Esophagus muscularis mucosa (tissue), 4 donors: ENCODE measurements at regions not wholly inside any gene's neighbourhood (a gene's known extent, or its start where the extent isn't known, plus 50 kb on each side); places are given as distances from the start of the nearest gene placed in this dataset.

Source experiments
- DNase-seq: peaks from one replicate; pipeline ENCODE4 v3.0.0-alpha.2; 2017; ENCODE audit errors: extremely low spot score
- H3K27ac ChIP-seq, 4 donors: fragments of 200-600 bp; sonication (generic); replicated peaks in 1 of 4; 1 replicate in 3 of 4; 2 replicates in 1 of 4; pipeline ENCODE4 v1.5.1; 2016 to 2019; ENCODE audit warnings: mild to moderate bottlenecking in 1 of 4
- H3K27me3 ChIP-seq, 4 donors: fragments of 200-600 bp; sonication (generic); one replicate each; pipeline versions ENCODE4 v1.5.1 to v1.6.0; 2016 to 2019
- H3K36me3 ChIP-seq, 4 donors: fragments of 200-600 bp; sonication (generic); one replicate each; pipeline ENCODE4 v1.5.1; 2016 to 2019
- H3K4me1 ChIP-seq, 4 donors: fragments of 200-600 bp; sonication (generic); one replicate each; pipeline ENCODE4 v1.5.1; 2016 to 2019
- H3K4me3 ChIP-seq, 4 donors: fragments of 200-600 bp; sonication (generic); 1 replicate in 2 of 4; 2 replicates in 2 of 4; pipeline ENCODE4 v1.5.1; 2016 to 2019; ENCODE audit warnings: mild to moderate bottlenecking in 4 of 4, moderate library complexity in 1 of 4
- H3K9me3 ChIP-seq, 4 donors: fragments of 200-600 bp; sonication (generic); 1 replicate in 3 of 4; 2 replicates in 1 of 4; pipeline ENCODE4 v1.5.1; 2016 to 2019
- CTCF ChIP-seq, 3 experiments: fragments of 200-600 bp in 2 of 3; fragments of 450-650 bp in 1 of 3; sonication (generic) in 2 of 3; IDR thresholded peaks; one replicate each; pipeline ENCODE4 v1.5.1; 2017 to 2019; ENCODE audit warnings: antibody characterized with exemption in 3 of 3, mild to moderate bottlenecking in 2 of 3, moderate library complexity in 1 of 3
- EP300 ChIP-seq: sonication (generic); formaldehyde crosslinking; IDR thresholded peaks from one replicate; pipeline ENCODE4 v1.6.1; 2017; ENCODE audit warnings: antibody characterized with exemption
- POLR2A ChIP-seq: fragments of 450-650 bp; IDR thresholded peaks from one replicate; pipeline ENCODE4 v1.6.1; 2017; ENCODE audit warnings: antibody characterized with exemption, moderate library complexity, mild to moderate bottlenecking, low read depth
- POLR2AphosphoS5 ChIP-seq, 2 donors: sonication (generic); formaldehyde crosslinking; IDR thresholded peaks; one replicate each; pipeline ENCODE4 v1.6.1; 2017; ENCODE audit warnings: antibody characterized with exemption in 2 of 2
- WGBS: methylation state at CpG from one replicate; pipeline ENCODE4 v1.1.5; 2018; 5-methylcytosine and 5-hydroxymethylcytosine counted together
- intact Hi-C: fragments of 100-400 bp; cut with DNase I; formaldehyde crosslinking; loops from one replicate; pipeline ENCODE4 v1.15.1; 2023

GRCh38 chr5:74457876-74458275 lies 182.7 kb downstream of the ENC1 start:
- DNase-seq, result no peak
- Histone ChIP-seq H3K4me1 (no peaks in the 10 kb centered on the region), H3K36me3 (no peaks in the 10 kb centered on the region), H3K27me3 (no peaks in the 10 kb centered on the region), H3K4me3 (no peak overlapping the region), H3K9me3 (no peaks in the 10 kb centered on the region), H3K27ac (no peak overlapping the region)
- intact Hi-C loops, result no loop called here
- TF ChIP-seq POLR2AphosphoS5 (IDR thresholded peaks at IDR 0.05) (no peak), CTCF (IDR thresholded peaks at IDR 0.05) (no peak), EP300 (no peak), POLR2A (no peak)

- intact Hi-C loops, result no loop called here
- 79% methylated on average over 7 of the region's 7 CpGs for whole genome bisulfite sequencing
Observed at GRCh38 chr5:74454263-74455030, 186.1 kb downstream of the ENC1 start.

GRCh38 chr5:74452856-74453255 lies 187.7 kb downstream of the ENC1 start:
- intact Hi-C loops, result no loop called here
- Histone ChIP-seq H3K36me3 (no peaks in the 10 kb centered on the region), H3K27me3 (no peaks in the 10 kb centered on the region), H3K27ac (no peak overlapping the region), H3K4me1 (no peaks in the 10 kb centered on the region), H3K4me3 (no peak overlapping the region), H3K9me3 (no peaks in the 10 kb centered on the region)
- no peak for TF ChIP-seq POLR2A
- TF ChIP-seq CTCF (IDR thresholded peaks at IDR 0.05), result no peak
- TF ChIP-seq EP300, result no peak
- no peak for TF ChIP-seq POLR2AphosphoS5 (IDR thresholded peaks at IDR 0.05)
- 72% methylated on average over 5 of the region's 5 CpGs for WGBS
- no peak for DNase-seq

More at GRCh38 chr5:74454263-74455030, 186.1 kb downstream of the ENC1 start:
- Histone ChIP-seq H3K27me3 (no peaks in the 10 kb centered on the region), H3K9me3 (no peaks in the 10 kb centered on the region), H3K27ac (no peak overlapping the region), H3K36me3 (no peaks in the 10 kb centered on the region), H3K4me3 (no peak overlapping the region), H3K4me1 (no peaks in the 10 kb centered on the region)
- no peak for TF ChIP-seq EP300
- TF ChIP-seq POLR2AphosphoS5 (IDR thresholded peaks at IDR 0.05), result no peak
- no peak for TF ChIP-seq POLR2A
- no peak for TF ChIP-seq CTCF (IDR thresholded peaks at IDR 0.05)
- no peak for DNase-seq

- 68% methylated on average over 2 of the region's 2 CpGs for WGBS
- no peaks in the 10 kb centered on the region for H3K4me1 ChIP-seq
- intact Hi-C loops, result no loop called here
Observed at GRCh38 chr5:74450095-74450494, 190.4 kb downstream of the ENC1 start.

More at GRCh38 chr5:74450095-74450494, 190.4 kb downstream of the ENC1 start:
- no peaks in the 10 kb centered on the region for H3K36me3 ChIP-seq
- no peaks in the 10 kb centered on the region for H3K27me3 ChIP-seq
- H3K4me3 ChIP-seq, result no peak overlapping the region
- H3K9me3 ChIP-seq, result no peaks in the 10 kb centered on the region
- DNase-seq, result no peak
- no peak for TF ChIP-seq POLR2A
- no peak for TF ChIP-seq EP300
- TF ChIP-seq POLR2AphosphoS5 (IDR thresholded peaks at IDR 0.05), result no peak
- TF ChIP-seq CTCF (IDR thresholded peaks at IDR 0.05), result no peak
- no peak overlapping the region for H3K27ac ChIP-seq
